HG02678 (cell line): ENCODE measurements at regions not wholly inside any gene's neighbourhood (a gene's known extent, or its start where the extent isn't known, plus 50 kb on each side); places are given as distances from the start of the nearest gene placed in this dataset.
A peak's percentile ranks its signal among the peaks of the same experiment; 100 is the strongest.
"Not testable (repeated sequence)": the region's sequence is repeated elsewhere in the genome, so short reads cannot be mapped to it uniquely, and the experiment has no call there.

Source experiments
- ATAC-seq: cut with Tn5 transposase; IDR thresholded peaks from one replicate; pipeline ENCODE4 v1.9.1; 2021; ENCODE audit warnings: mild to moderate bottlenecking, moderate library complexity; ENCODE audit not compliant: unreplicated experiment

GRCh38 chr18:38572554-38573111 lies 1007.0 kb upstream of the CELF4 start:
- ATAC-seq = no peak

GRCh38 chr18:38571651-38572050 lies 1006.1 kb upstream of the CELF4 start:
- no peak for ATAC-seq

- ATAC-seq = no peak
These were observed 999.9 kb upstream of the CELF4 start for GRCh38 chr18:38565513-38565912.

GRCh38 chr18:38563396-38563980 lies 997.9 kb upstream of the CELF4 start:
- ATAC-seq = no peak

GRCh38 chr18:38557006-38557405 lies 991.4 kb upstream of the CELF4 start:
- ATAC-seq = no peak

- no peak for ATAC-seq
These were observed 987.2 kb upstream of the CELF4 start for GRCh38 chr18:38552732-38553321.

GRCh38 chr18:38551881-38552280 lies 986.3 kb upstream of the CELF4 start:
- ATAC-seq = no peak

GRCh38 chr18:38545071-38545470 lies 979.5 kb upstream of the CELF4 start:
- peak; percentile 52 for ATAC-seq

- no peak for ATAC-seq
These were observed 974.3 kb upstream of the CELF4 start for GRCh38 chr18:38539856-38540255.

- ATAC-seq = no peak
These were observed 973.8 kb upstream of the CELF4 start for GRCh38 chr18:38539371-38539770.

GRCh38 chr18:38534073-38534472 lies 968.5 kb upstream of the CELF4 start:
- ATAC-seq = no peak

- ATAC-seq = no peak
These were observed 961.3 kb upstream of the CELF4 start for GRCh38 chr18:38526922-38527321.

- no peak for ATAC-seq
These were observed 959.4 kb upstream of the CELF4 start for GRCh38 chr18:38525039-38525438.

GRCh38 chr18:38520786-38521185 lies 955.2 kb upstream of the CELF4 start:
- no peak for ATAC-seq

- no peak for ATAC-seq
These were observed 936.9 kb upstream of the CELF4 start for GRCh38 chr18:38502539-38502938.

GRCh38 chr18:38497266-38497665 lies 931.7 kb upstream of the CELF4 start:
- ATAC-seq = no peak

GRCh38 chr18:38496222-38496793 lies 930.7 kb upstream of the CELF4 start:
- ATAC-seq = no peak

GRCh38 chr18:38494065-38494464 lies 928.5 kb upstream of the CELF4 start:
- ATAC-seq = no peak

GRCh38 chr18:38491195-38491594 lies 925.6 kb upstream of the CELF4 start:
- no peak for ATAC-seq

- not testable (repeated sequence) for ATAC-seq
These were observed 924.1 kb upstream of the CELF4 start for GRCh38 chr18:38489721-38490120.

- no peak for ATAC-seq
These were observed 921.9 kb upstream of the CELF4 start for GRCh38 chr18:38487521-38487920.

GRCh38 chr18:38483326-38483725 lies 917.7 kb upstream of the CELF4 start:
- no peak for ATAC-seq
